GM12878 (cell line): ENCODE measurements at regions not wholly inside any gene's neighbourhood (a gene's known extent, or its start where the extent isn't known, plus 50 kb on each side); places are given as distances from the start of the nearest gene placed in this dataset.

Experiments
- ATAC-seq: fragments of 200-7000 bp; cut with Tn5 transposase; 3 replicates; pipeline ENCODE4 v1.9.1; 2020; ENCODE audit warnings: mild to moderate bottlenecking, moderate library complexity
- BruUV-seq: library from RNA; stranded (reverse); fragments of 400-500 nt; replicated peaks from 2 replicates; lab custom pipeline; 2021; lab: Mats Ljungman, UMichigan
- CTCF ChIA-PET: fragments of 300-600 bp; sonication (Branson Sonifier 250); formaldehyde crosslinking; extraction: SDS; loops from one replicate; lab custom pipeline; 2021; ENCODE audit warnings: inconsistent platforms; lab: Yijun Ruan, JAX
- POLR2A ChIA-PET: fragments of 350-600 bp; formaldehyde crosslinking; extraction: SDS; loops from one replicate; lab custom pipeline; 2021; ENCODE audit warnings: inconsistent platforms; lab: Charles Lee
- RAD21 ChIA-PET: fragments of 300-600 bp; sonication (Branson Sonifier 250); formaldehyde crosslinking; loops from one replicate; lab custom pipeline; 2023; ENCODE audit warnings: antibody characterized with exemption; ENCODE audit not compliant: unreplicated experiment; lab: Charles Lee
- SMC1A ChIA-PET: fragments of 300-600 bp; sonication (Branson Sonifier 250); formaldehyde crosslinking; loops from one replicate; lab custom pipeline; 2023; ENCODE audit not compliant: unreplicated experiment, uncharacterized antibody; lab: Charles Lee
- DNase-seq: peaks from one replicate; pipeline ENCODE4 v3.0.0-alpha.2; 2011; ENCODE audit warnings: low read depth, low spot score
- FAIRE-seq: peaks from 3 replicates; lab custom pipeline; 2011; peaks lifted over from hg19 to GRCh38; lab: Jason Lieb, UNC
- H2AFZ ChIP-seq: 2 replicates; pipeline ENCODE4 v1.6.0; 2011; ENCODE audit warnings: low read depth, low read length, control low read depth; ENCODE audit not compliant: control insufficient read depth
- H3K27ac ChIP-seq: 2 replicates; pipeline ENCODE4 v1.5.1; 2011; ENCODE audit warnings: control low read depth; ENCODE audit not compliant: control insufficient read depth, insufficient read depth
- H3K27me3 ChIP-seq, 2 experiments: replicated peaks in 1 of 2; 2 replicates each; pipeline versions ENCODE4 v1.6.0 to v1.6.1; 2011; ENCODE audit warnings: low read length in 1 of 2; ENCODE audit not compliant: control insufficient read depth in 2 of 2, insufficient read depth in 2 of 2
- H3K36me3 ChIP-seq, 2 experiments: 2 replicates each; pipeline ENCODE4 v1.5.1; 2011; ENCODE audit warnings: low read length in 1 of 2; ENCODE audit not compliant: control insufficient read depth in 2 of 2, insufficient read depth in 2 of 2
- H3K4me1 ChIP-seq: 2 replicates; pipeline ENCODE4 v1.6.1; 2011; ENCODE audit warnings: mild to moderate bottlenecking, low read length, moderate library complexity, mixed read lengths; ENCODE audit not compliant: control insufficient read depth, insufficient read depth
- H3K4me2 ChIP-seq: 2 replicates; pipeline ENCODE4 v1.6.0; 2011; ENCODE audit warnings: control low read depth; ENCODE audit not compliant: control insufficient read depth, insufficient read depth
- H3K4me3 ChIP-seq: fragments of 200-600 bp; sonication (generic); 2 replicates; pipeline ENCODE4 v1.5.1; 2016
- H3K79me2 ChIP-seq: 2 replicates; pipeline ENCODE4 v1.6.0; 2011; ENCODE audit warnings: low read length; ENCODE audit not compliant: control insufficient read depth, insufficient read depth
- H3K9ac ChIP-seq: 2 replicates; pipeline ENCODE4 v1.8.0; 2011; ENCODE audit warnings: low read length, control low read depth, mixed read lengths; ENCODE audit not compliant: control insufficient read depth, insufficient read depth
- H3K9me3 ChIP-seq: replicated peaks from 3 replicates; pipeline ENCODE4 v1.5.1; 2011; ENCODE audit warnings: mild to moderate bottlenecking, low read length; ENCODE audit not compliant: control insufficient read depth, insufficient read depth
- H4K20me1 ChIP-seq: 2 replicates; pipeline ENCODE4 v1.6.0; 2011; ENCODE audit not compliant: control insufficient read depth, insufficient read depth
- BCL3 ChIP-seq: IDR thresholded peaks from 2 replicates; pipeline ENCODE4 v1.6.1; 2011; ENCODE audit warnings: borderline replicate concordance, low read depth, mild to moderate bottlenecking, moderate library complexity, low read length; ENCODE audit not compliant: insufficient read depth, poor library complexity, severe bottlenecking
- E2F4 ChIP-seq: IDR thresholded peaks from 2 replicates; pipeline ENCODE4 v1.6.1; 2012; ENCODE audit warnings: low read depth, low read length, improper control_type of control experiment
- ESRRA ChIP-seq: IDR thresholded peaks from 2 replicates; pipeline ENCODE4 v1.6.1; 2012; ENCODE audit warnings: mild to moderate bottlenecking, low read length, improper control_type of control experiment
- FOS ChIP-seq: IDR thresholded peaks from 3 replicates; pipeline ENCODE4 v1.6.1; 2011; ENCODE audit warnings: borderline replicate concordance; ENCODE audit not compliant: insufficient read length; ENCODE audit errors: extremely low read depth
- GATAD2B ChIP-seq: fragments of 450-650 bp; conservative IDR thresholded peaks from 2 replicates; pipeline ENCODE4 v1.6.1; 2017; ENCODE audit warnings: low read depth, mild to moderate bottlenecking, moderate library complexity
- MEF2B ChIP-seq: fragments of 450-650 bp; IDR thresholded peaks from 2 replicates; pipeline ENCODE4 v1.6.1; 2018; ENCODE audit warnings: mild to moderate bottlenecking, moderate library complexity; ENCODE audit not compliant: partially characterized antibody, poor library complexity, severe bottlenecking
- RAD21 ChIP-seq: IDR thresholded peaks from 2 replicates; pipeline ENCODE4 v1.6.1; 2011; ENCODE audit warnings: mild to moderate bottlenecking, low read depth, low read length, moderate library complexity; ENCODE audit not compliant: insufficient read depth
- RAD51 ChIP-seq: fragments of 450-650 bp; IDR thresholded peaks from 2 replicates; pipeline ENCODE4 v1.6.1; 2016; ENCODE audit warnings: moderate library complexity, mild to moderate bottlenecking, inconsistent platforms
- RCOR1 ChIP-seq: conservative IDR thresholded peaks from 2 replicates; pipeline ENCODE4 v1.6.1; 2012; ENCODE audit warnings: low read depth, low read length, improper control_type of control experiment
- SREBF2 ChIP-seq: IDR thresholded peaks from 2 replicates; pipeline ENCODE4 v1.6.1; 2012; ENCODE audit warnings: mild to moderate bottlenecking, low read length
- ZBTB4 ChIP-seq: fragments of 450-650 bp; formaldehyde crosslinking; IDR thresholded peaks from 2 replicates; pipeline ENCODE4 v1.4.0; 2022; ENCODE audit warnings: mild to moderate bottlenecking, moderate library complexity
- ZNF274 ChIP-seq: IDR thresholded peaks from one replicate; pipeline ENCODE4 v1.8.0; 2011; ENCODE audit not compliant: insufficient read length, insufficient read depth
- ZNF384 ChIP-seq: IDR thresholded peaks from 2 replicates; pipeline ENCODE4 v1.6.1; 2012; ENCODE audit warnings: low read depth, mild to moderate bottlenecking, low read length, improper control_type of control experiment, borderline replicate concordance
- WGBS: methylation state at CpG from one replicate; pipeline ENCODE4 v1.1.6; 2016; ENCODE audit warnings: low lambda C conversion rate; ENCODE audit not compliant: insufficient replicate concordance, insufficient coverage; ENCODE audit errors: missing lambda C conversion rate; 5-methylcytosine and 5-hydroxymethylcytosine counted together
- in situ Hi-C: fragments of 300-500 bp; cut with MboI; formaldehyde crosslinking; loops from 9 replicates; pipeline ENCODE4 v1.14.3; 2018; ENCODE audit warnings: mixed read lengths
- intact Hi-C: fragments of 100-400 bp; cut with micrococcal nuclease; formaldehyde crosslinking; loops from one replicate; pipeline ENCODE4 v1.14.2; 2022; ENCODE audit not compliant: unreplicated experiment
- TF ChIP-seq, protein P1 (sequence below): IDR thresholded peaks from 2 replicates; pipeline ENCODE4 v1.6.1; 2012; ENCODE audit warnings: low read depth, low read length, improper control_type of control experiment
- TF ChIP-seq, protein P2 (sequence below): fragments of 450-650 bp; IDR thresholded peaks from 2 replicates; pipeline ENCODE4 v1.6.1; 2014; ENCODE audit warnings: mild to moderate bottlenecking
- TF ChIP-seq, protein P3 (sequence below): fragments of 450-650 bp; IDR thresholded peaks from 2 replicates; pipeline ENCODE4 v1.6.1; 2016; ENCODE audit warnings: mild to moderate bottlenecking

GRCh38 chr11:33525789-33526188 is 174.8 kb downstream of the C11orf91 start:
- no peak overlapping the region for H3K27ac ChIP-seq
- H3K27me3 ChIP-seq: no peaks in the 10 kb centered on the region
- H3K9me3 ChIP-seq: no peaks in the 10 kb centered on the region; the same call in 2 of the 3 replicates
- RAD21 ChIA-PET: interaction anchor here (1.0 to 1.2 kb wide), 3 partner anchors 29 to 160 kb away, joined by 3 read pairs; no protein-coding TSS in a partner anchor
- 29% methylated on average over 4 of the region's 4 CpGs for WGBS
- H3K36me3 ChIP-seq: no peaks in the 10 kb centered on the region
- no peaks in the 10 kb centered on the region for H4K20me1 ChIP-seq
- no peak for DNase-seq
- SMC1A ChIA-PET: interaction anchor here (0.9 to 1.6 kb wide), 7 partner anchors 14 to 217 kb away, joined by 3 to 6 read pairs (median 3); no protein-coding TSS in a partner anchor
- no peak; the same call in 2 of the 3 replicates for ATAC-seq
- no peak for FAIRE-seq
- H3K79me2 ChIP-seq: no peaks in the 10 kb centered on the region
- POLR2A ChIA-PET: no interaction called here
- no peak overlapping the region for H3K9ac ChIP-seq
- H3K4me1 ChIP-seq: no peaks in the 10 kb centered on the region
- no TSS peak for BruUV-seq
- no peak overlapping the region for H2AFZ ChIP-seq
- CTCF ChIA-PET: interaction anchor here (1.4 kb wide), 2 partner anchors 24 to 164 kb away, joined by 4 read pairs; no protein-coding TSS in a partner anchor
- H3K4me2 ChIP-seq: no peak overlapping the region
- no peak overlapping the region for H3K4me3 ChIP-seq
- intact Hi-C loops: loop anchor here (5.0 kb wide), 1 partner anchor 143 kb away; no protein-coding TSS in a partner anchor
- in situ Hi-C loops: no loop called here
- no peak for TF ChIP-seq RAD51
- no peak for TF ChIP-seq RCOR1
- TF ChIP-seq ZNF384: no peak
- TF ChIP-seq E2F4: no peak
- TF ChIP-seq FOS: no peak
- TF ChIP-seq BCL3: peak; percentile 53
- TF ChIP-seq, protein P1, sequence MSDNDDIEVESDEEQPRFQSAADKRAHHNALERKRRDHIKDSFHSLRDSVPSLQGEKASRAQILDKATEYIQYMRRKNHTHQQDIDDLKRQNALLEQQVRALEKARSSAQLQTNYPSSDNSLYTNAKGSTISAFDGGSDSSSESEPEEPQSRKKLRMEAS: no peak
- no peak for TF ChIP-seq GATAD2B
- no peak for TF ChIP-seq ZBTB4 (CRISPR knock-in tag)
- TF ChIP-seq, protein P2, sequence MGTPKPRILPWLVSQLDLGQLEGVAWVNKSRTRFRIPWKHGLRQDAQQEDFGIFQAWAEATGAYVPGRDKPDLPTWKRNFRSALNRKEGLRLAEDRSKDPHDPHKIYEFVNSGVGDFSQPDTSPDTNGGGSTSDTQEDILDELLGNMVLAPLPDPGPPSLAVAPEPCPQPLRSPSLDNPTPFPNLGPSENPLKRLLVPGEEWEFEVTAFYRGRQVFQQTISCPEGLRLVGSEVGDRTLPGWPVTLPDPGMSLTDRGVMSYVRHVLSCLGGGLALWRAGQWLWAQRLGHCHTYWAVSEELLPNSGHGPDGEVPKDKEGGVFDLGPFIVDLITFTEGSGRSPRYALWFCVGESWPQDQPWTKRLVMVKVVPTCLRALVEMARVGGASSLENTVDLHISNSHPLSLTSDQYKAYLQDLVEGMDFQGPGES: no peak
- peak; percentile 45; the same call in 1 of the 2 replicates for TF ChIP-seq RAD21
- no peak for TF ChIP-seq ZNF274
- no peak for TF ChIP-seq SREBF2
- no peak for TF ChIP-seq ESRRA
- TF ChIP-seq MEF2B: peak; percentile 72
- TF ChIP-seq, protein P3, sequence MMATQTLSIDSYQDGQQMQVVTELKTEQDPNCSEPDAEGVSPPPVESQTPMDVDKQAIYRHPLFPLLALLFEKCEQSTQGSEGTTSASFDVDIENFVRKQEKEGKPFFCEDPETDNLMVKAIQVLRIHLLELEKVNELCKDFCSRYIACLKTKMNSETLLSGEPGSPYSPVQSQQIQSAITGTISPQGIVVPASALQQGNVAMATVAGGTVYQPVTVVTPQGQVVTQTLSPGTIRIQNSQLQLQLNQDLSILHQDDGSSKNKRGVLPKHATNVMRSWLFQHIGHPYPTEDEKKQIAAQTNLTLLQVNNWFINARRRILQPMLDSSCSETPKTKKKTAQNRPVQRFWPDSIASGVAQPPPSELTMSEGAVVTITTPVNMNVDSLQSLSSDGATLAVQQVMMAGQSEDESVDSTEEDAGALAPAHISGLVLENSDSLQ: no peak
